GM23338 (cell line): ENCODE measurements at regions not wholly inside any gene's neighbourhood (a gene's known extent, or its start where the extent isn't known, plus 50 kb on each side); places are given as distances from the start of the nearest gene placed in this dataset.
"Not testable (repeated sequence)": the region's sequence is repeated elsewhere in the genome, so short reads cannot be mapped to it uniquely, and the experiment has no call there.

Source experiments
- ATAC-seq: fragments of 200-7000 bp; cut with Tn5 transposase; 3 replicates; pipeline ENCODE4 v1.9.1; 2020
- DNase-seq: peaks from one replicate; pipeline ENCODE4 v3.0.0-alpha.2; 2015; ENCODE audit warnings: low spot score
- H2AFZ ChIP-seq: fragments of 200-600 bp; sonication (generic); 2 replicates; pipeline ENCODE4 v1.8.0; 2016; ENCODE audit warnings: antibody characterized with exemption, mild to moderate bottlenecking, moderate library complexity
- H3F3A ChIP-seq: fragments of 200-600 bp; sonication (generic); replicated peaks from 2 replicates; pipeline ENCODE4 v1.8.0; 2017; ENCODE audit warnings: antibody characterized with exemption, mixed run types, low read depth
- H3K27ac ChIP-seq: fragments of 200-600 bp; sonication (generic); 2 replicates; pipeline ENCODE4 v1.6.1; 2016; ENCODE audit warnings: low read depth
- H3K27me3 ChIP-seq: fragments of 200-600 bp; sonication (generic); 2 replicates; pipeline ENCODE4 v1.8.0; 2016; ENCODE audit warnings: mild to moderate bottlenecking, mixed run types, moderate library complexity; ENCODE audit not compliant: insufficient read depth
- H3K36me3 ChIP-seq: fragments of 200-600 bp; sonication (generic); 2 replicates; pipeline ENCODE4 v1.8.0; 2016; ENCODE audit warnings: mild to moderate bottlenecking; ENCODE audit not compliant: insufficient read depth
- H3K4me1 ChIP-seq: fragments of 200-600 bp; sonication (generic); 2 replicates; pipeline ENCODE4 v1.8.0; 2016; ENCODE audit warnings: mild to moderate bottlenecking, moderate library complexity; ENCODE audit not compliant: insufficient read depth
- H3K4me2 ChIP-seq: fragments of 200-600 bp; sonication (generic); 2 replicates; pipeline ENCODE4 v1.7.1; 2017; ENCODE audit warnings: mixed run types
- H3K4me3 ChIP-seq: fragments of 200-600 bp; sonication (generic); 2 replicates; pipeline ENCODE4 v1.6.1; 2016; ENCODE audit warnings: mixed run types
- H3K79me2 ChIP-seq: fragments of 200-600 bp; sonication (generic); replicated peaks from 2 replicates; pipeline ENCODE4 v1.8.0; 2017; ENCODE audit warnings: mild to moderate bottlenecking; ENCODE audit not compliant: insufficient read depth
- H3K9me2 ChIP-seq: fragments of 200-600 bp; sonication (generic); 2 replicates; pipeline ENCODE4 v1.8.0; 2017; ENCODE audit not compliant: insufficient read depth
- H4K20me1 ChIP-seq: fragments of 200-600 bp; sonication (generic); replicated peaks from 2 replicates; pipeline ENCODE4 v1.8.0; 2017; ENCODE audit warnings: mild to moderate bottlenecking; ENCODE audit not compliant: insufficient read depth
- H3K27ac Mint-ChIP-seq: 2 replicates; pipeline ENCODE4 v1.8.0; 2020; ENCODE audit warnings: inconsistent platforms, mild to moderate bottlenecking, moderate library complexity, mixed read lengths
- H3K27me3 Mint-ChIP-seq: 3 replicates; pipeline ENCODE4 v1.8.0; 2022; ENCODE audit warnings: low read depth, mild to moderate bottlenecking, moderate library complexity, mixed read lengths, inconsistent platforms; ENCODE audit not compliant: insufficient read depth, poor library complexity
- H3K36me3 Mint-ChIP-seq: 3 replicates; pipeline ENCODE4 v1.8.0; 2021; ENCODE audit warnings: low read depth, mild to moderate bottlenecking, inconsistent platforms, moderate library complexity, mixed read lengths
- H3K4me1 Mint-ChIP-seq: 3 replicates; pipeline ENCODE4 v1.8.0; 2020; ENCODE audit warnings: mild to moderate bottlenecking, inconsistent platforms, mixed read lengths
- H3K4me3 Mint-ChIP-seq: 3 replicates; pipeline ENCODE4 v1.8.0; 2021; ENCODE audit warnings: moderate library complexity, mild to moderate bottlenecking, inconsistent platforms, mixed read lengths
- H3K9me3 Mint-ChIP-seq: 3 replicates; pipeline ENCODE4 v1.8.0; 2020; ENCODE audit warnings: moderate library complexity, mild to moderate bottlenecking, inconsistent platforms, mixed read lengths
- CTCF ChIP-seq, 2 experiments: fragments of 200-600 bp in 1 of 2; sonication (generic) in 1 of 2; conservative IDR thresholded peaks; 2 replicates each; pipeline versions ENCODE4 v1.5.1 to v1.6.1; 2016 to 2017; ENCODE audit warnings: antibody characterized with exemption in 2 of 2, low read depth in 2 of 2, mild to moderate bottlenecking in 2 of 2, moderate library complexity in 1 of 2
- EZH2phosphoT487 ChIP-seq: fragments of 200-600 bp; sonication (generic); IDR thresholded peaks from one replicate; pipeline ENCODE4 v1.8.1; 2018; ENCODE audit warnings: antibody characterized with exemption; ENCODE audit not compliant: unreplicated experiment
- NANOG ChIP-seq: IDR thresholded peaks from 2 replicates; pipeline ENCODE4 v1.6.1; 2016; ENCODE audit warnings: antibody characterized with exemption, borderline replicate concordance
- POLR2AphosphoS5 ChIP-seq: IDR thresholded peaks from 2 replicates; pipeline ENCODE4 v1.6.1; 2016; ENCODE audit warnings: antibody characterized with exemption, low read depth
- STAT1 ChIP-seq: IDR thresholded peaks from one replicate; pipeline ENCODE4 v1.6.1; 2016; ENCODE audit warnings: antibody characterized with exemption; ENCODE audit not compliant: unreplicated experiment
- ZNF331 ChIP-seq: fragments of 250-450 bp; sonication (Bioruptor Pico); IDR thresholded peaks from 2 replicates; pipeline ENCODE4 v1.5.0; 2020; ENCODE audit warnings: low read depth, mild to moderate bottlenecking, moderate library complexity
- ZNF462 ChIP-seq: fragments of 250-450 bp; sonication (Bioruptor Pico); IDR thresholded peaks from 2 replicates; pipeline ENCODE4 v1.5.0; 2020; ENCODE audit warnings: mild to moderate bottlenecking, moderate library complexity
- TF ChIP-seq, protein P1 (sequence below): IDR thresholded peaks from one replicate; pipeline ENCODE4 v1.6.1; 2018; ENCODE audit warnings: antibody characterized with exemption; ENCODE audit not compliant: unreplicated experiment
- TF ChIP-seq, protein P2 (sequence below): IDR thresholded peaks from 2 replicates; pipeline ENCODE4 v1.6.1; 2016; ENCODE audit warnings: antibody characterized with exemption

DNA sequence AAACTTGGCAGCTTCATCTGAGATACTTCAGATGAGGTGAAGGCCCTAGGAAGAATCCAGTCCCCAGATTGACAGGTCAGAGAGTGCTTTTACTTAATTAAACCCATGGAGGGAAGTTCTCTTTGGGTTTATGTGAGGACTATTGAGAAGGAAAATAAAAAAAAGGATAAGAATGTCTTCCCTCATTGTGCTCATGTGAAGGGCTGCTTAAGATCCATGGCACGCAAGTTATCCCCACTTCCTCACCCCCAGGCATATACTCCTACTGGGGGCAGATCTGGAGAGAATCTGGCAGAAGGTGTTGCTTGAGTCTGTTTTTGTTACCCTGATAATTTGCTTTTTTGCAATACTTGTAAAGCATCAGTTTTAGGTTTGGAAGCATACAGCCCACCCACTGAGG is 322.9 kb upstream of the TFAP2D start (continued):
- TF ChIP-seq ZNF462 (CRISPR knock-in tag) (no peak), POLR2AphosphoS5 (no peak)

DNA sequence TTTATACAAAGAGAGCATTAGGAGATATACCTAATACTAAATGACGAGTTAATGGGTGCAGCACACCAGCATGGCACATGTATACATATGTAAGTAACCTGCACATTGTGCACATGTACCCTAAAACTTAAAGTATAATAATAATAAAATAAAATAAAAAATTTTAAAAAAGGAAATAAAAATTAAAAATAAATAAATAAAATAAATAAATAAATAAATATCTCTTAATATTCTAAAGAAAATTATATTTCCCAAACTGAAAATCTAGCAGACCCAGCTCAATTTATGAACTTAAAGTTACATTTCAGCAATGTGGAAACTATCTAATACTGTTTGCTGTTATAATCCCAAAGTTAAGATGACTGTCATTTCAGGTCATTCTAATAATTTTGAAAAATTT is 319.2 kb upstream of the TFAP2D start:
- not testable (repeated sequence) for H3K27me3 Mint-ChIP-seq, H3F3A ChIP-seq, DNase-seq, ATAC-seq, H3K4me3 ChIP-seq, H3K36me3 Mint-ChIP-seq, H3K27me3 ChIP-seq, H3K36me3 ChIP-seq, H3K79me2 ChIP-seq, H3K27ac ChIP-seq, H4K20me1 ChIP-seq, H3K9me3 Mint-ChIP-seq, H3K27ac Mint-ChIP-seq, H3K9me2 ChIP-seq, H2AFZ ChIP-seq, H3K4me1 ChIP-seq, H3K4me2 ChIP-seq, H3K4me3 Mint-ChIP-seq, H3K4me1 Mint-ChIP-seq

GRCh38 chr6:50404643-50405042 is 308.7 kb upstream of the TFAP2D start:
- no peaks in the 10 kb centered on the region for H3K36me3 Mint-ChIP-seq
- no peaks in the 10 kb centered on the region; the same call in 2 of the 3 replicates for H3K4me1 Mint-ChIP-seq
- no peaks in the 10 kb centered on the region for H3K79me2 ChIP-seq
- no peaks in the 10 kb centered on the region for H3K9me3 Mint-ChIP-seq
- no peak for ATAC-seq
- no peaks in the 10 kb centered on the region for H3F3A ChIP-seq
- no peaks in the 10 kb centered on the region for H3K9me2 ChIP-seq
- no peak overlapping the region for H3K4me3 ChIP-seq
- H3K27ac Mint-ChIP-seq, result no peak overlapping the region
- no peaks in the 10 kb centered on the region for H3K27me3 ChIP-seq
- H3K4me3 Mint-ChIP-seq, result no peak overlapping the region
- no peak for DNase-seq
- no peaks in the 10 kb centered on the region for H3K36me3 ChIP-seq
- H2AFZ ChIP-seq, result no peak overlapping the region
- H4K20me1 ChIP-seq, result no peaks in the 10 kb centered on the region
- no peak overlapping the region for H3K4me2 ChIP-seq
- no peaks in the 10 kb centered on the region for H3K4me1 ChIP-seq
- no peak overlapping the region for H3K27ac ChIP-seq
- no peaks in the 10 kb centered on the region for H3K27me3 Mint-ChIP-seq
- no peak for TF ChIP-seq STAT1
- no peak for TF ChIP-seq CTCF (conservative IDR thresholded peaks at IDR 0.05; ENCODE audit: low read depth in 2 of 2)
- no peak for TF ChIP-seq NANOG
- TF ChIP-seq, protein P1, sequence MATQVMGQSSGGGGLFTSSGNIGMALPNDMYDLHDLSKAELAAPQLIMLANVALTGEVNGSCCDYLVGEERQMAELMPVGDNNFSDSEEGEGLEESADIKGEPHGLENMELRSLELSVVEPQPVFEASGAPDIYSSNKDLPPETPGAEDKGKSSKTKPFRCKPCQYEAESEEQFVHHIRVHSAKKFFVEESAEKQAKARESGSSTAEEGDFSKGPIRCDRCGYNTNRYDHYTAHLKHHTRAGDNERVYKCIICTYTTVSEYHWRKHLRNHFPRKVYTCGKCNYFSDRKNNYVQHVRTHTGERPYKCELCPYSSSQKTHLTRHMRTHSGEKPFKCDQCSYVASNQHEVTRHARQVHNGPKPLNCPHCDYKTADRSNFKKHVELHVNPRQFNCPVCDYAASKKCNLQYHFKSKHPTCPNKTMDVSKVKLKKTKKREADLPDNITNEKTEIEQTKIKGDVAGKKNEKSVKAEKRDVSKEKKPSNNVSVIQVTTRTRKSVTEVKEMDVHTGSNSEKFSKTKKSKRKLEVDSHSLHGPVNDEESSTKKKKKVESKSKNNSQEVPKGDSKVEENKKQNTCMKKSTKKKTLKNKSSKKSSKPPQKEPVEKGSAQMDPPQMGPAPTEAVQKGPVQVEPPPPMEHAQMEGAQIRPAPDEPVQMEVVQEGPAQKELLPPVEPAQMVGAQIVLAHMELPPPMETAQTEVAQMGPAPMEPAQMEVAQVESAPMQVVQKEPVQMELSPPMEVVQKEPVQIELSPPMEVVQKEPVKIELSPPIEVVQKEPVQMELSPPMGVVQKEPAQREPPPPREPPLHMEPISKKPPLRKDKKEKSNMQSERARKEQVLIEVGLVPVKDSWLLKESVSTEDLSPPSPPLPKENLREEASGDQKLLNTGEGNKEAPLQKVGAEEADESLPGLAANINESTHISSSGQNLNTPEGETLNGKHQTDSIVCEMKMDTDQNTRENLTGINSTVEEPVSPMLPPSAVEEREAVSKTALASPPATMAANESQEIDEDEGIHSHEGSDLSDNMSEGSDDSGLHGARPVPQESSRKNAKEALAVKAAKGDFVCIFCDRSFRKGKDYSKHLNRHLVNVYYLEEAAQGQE, result no peak
- TF ChIP-seq ZNF331 (CRISPR knock-in tag), result no peak
- TF ChIP-seq, protein P2, sequence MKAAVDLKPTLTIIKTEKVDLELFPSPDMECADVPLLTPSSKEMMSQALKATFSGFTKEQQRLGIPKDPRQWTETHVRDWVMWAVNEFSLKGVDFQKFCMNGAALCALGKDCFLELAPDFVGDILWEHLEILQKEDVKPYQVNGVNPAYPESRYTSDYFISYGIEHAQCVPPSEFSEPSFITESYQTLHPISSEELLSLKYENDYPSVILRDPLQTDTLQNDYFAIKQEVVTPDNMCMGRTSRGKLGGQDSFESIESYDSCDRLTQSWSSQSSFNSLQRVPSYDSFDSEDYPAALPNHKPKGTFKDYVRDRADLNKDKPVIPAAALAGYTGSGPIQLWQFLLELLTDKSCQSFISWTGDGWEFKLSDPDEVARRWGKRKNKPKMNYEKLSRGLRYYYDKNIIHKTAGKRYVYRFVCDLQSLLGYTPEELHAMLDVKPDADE, result no peak
- TF ChIP-seq EZH2phosphoT487, result no peak
